Trophoblast cell (in vitro differentiated cells and primary cell): ENCODE measurements at regions not wholly inside any gene's neighbourhood (a gene's known extent, or its start where the extent isn't known, plus 50 kb on each side); places are given as distances from the start of the nearest gene placed in this dataset.

ENCODE experiments used
- DNase-seq, 2 donors: peaks; one replicate each; pipeline ENCODE4 v3.0.0-alpha.2; 2016
- H2AFZ ChIP-seq: 2 replicates; pipeline ENCODE4 v1.6.1; 2013; ENCODE audit warnings: low read length, moderate library complexity, mild to moderate bottlenecking; ENCODE audit not compliant: insufficient read depth, poor library complexity
- H2AK5ac ChIP-seq: 2 replicates; pipeline ENCODE4 v1.6.1; 2013; ENCODE audit warnings: mild to moderate bottlenecking, low read length
- H2BK120ac ChIP-seq: 2 replicates; pipeline ENCODE4 v1.6.1; 2013; ENCODE audit warnings: low read length, mild to moderate bottlenecking, moderate library complexity; ENCODE audit not compliant: insufficient read depth, poor library complexity
- H2BK12ac ChIP-seq: 2 replicates; pipeline ENCODE4 v1.6.1; 2013; ENCODE audit warnings: mild to moderate bottlenecking, low read length, moderate library complexity
- H2BK5ac ChIP-seq: 2 replicates; pipeline ENCODE4 v1.6.1; 2013; ENCODE audit warnings: low read length, low read depth, moderate library complexity, mild to moderate bottlenecking; ENCODE audit not compliant: poor library complexity
- H3K14ac ChIP-seq: 2 replicates; pipeline ENCODE4 v1.6.1; 2013; ENCODE audit warnings: mild to moderate bottlenecking, low read length
- H3K18ac ChIP-seq: 2 replicates; pipeline ENCODE4 v1.6.1; 2013; ENCODE audit warnings: mild to moderate bottlenecking, low read length
- H3K23ac ChIP-seq: 2 replicates; pipeline ENCODE4 v1.6.1; 2013; ENCODE audit warnings: low read length
- H3K27ac ChIP-seq: 2 replicates; pipeline ENCODE4 v1.5.1; 2013; ENCODE audit warnings: low read depth, mild to moderate bottlenecking, inconsistent platforms, low read length, moderate library complexity
- H3K27me3 ChIP-seq: 2 replicates; pipeline ENCODE4 v1.6.1; 2013; ENCODE audit warnings: inconsistent platforms, mild to moderate bottlenecking, low read length, moderate library complexity; ENCODE audit not compliant: insufficient read depth
- H3K36me3 ChIP-seq, 2 experiments: 1 replicate in 1 of 2; 2 replicates in 1 of 2; pipeline ENCODE4 v1.6.1; 2013; ENCODE audit warnings: low read length in 2 of 2, mild to moderate bottlenecking in 2 of 2, moderate library complexity in 1 of 2; ENCODE audit not compliant: insufficient read depth in 2 of 2, control insufficient read depth in 1 of 2
- H3K4ac ChIP-seq: 2 replicates; pipeline ENCODE4 v1.6.1; 2013; ENCODE audit warnings: low read depth, mild to moderate bottlenecking, low read length, moderate library complexity
- H3K4me1 ChIP-seq, 2 experiments: 1 replicate in 1 of 2; 2 replicates in 1 of 2; pipeline ENCODE4 v1.6.1; 2013; ENCODE audit warnings: low read length in 2 of 2, mild to moderate bottlenecking in 2 of 2, moderate library complexity in 1 of 2; ENCODE audit not compliant: insufficient read depth in 2 of 2, control insufficient read depth in 1 of 2
- H3K4me2 ChIP-seq: 2 replicates; pipeline ENCODE4 v1.6.1; 2013; ENCODE audit warnings: inconsistent platforms, mild to moderate bottlenecking, low read length, moderate library complexity
- H3K4me3 ChIP-seq: 2 replicates; pipeline ENCODE4 v1.5.1; 2013; ENCODE audit warnings: mild to moderate bottlenecking, low read depth, low read length, inconsistent platforms
- H3K79me1 ChIP-seq: one replicate; pipeline ENCODE4 v1.6.1; 2013; ENCODE audit warnings: low read length
- H3K79me2 ChIP-seq: 2 replicates; pipeline ENCODE4 v1.6.1; 2013; ENCODE audit warnings: low read length, mild to moderate bottlenecking; ENCODE audit not compliant: control insufficient read depth, insufficient read depth, poor library complexity
- H3K9ac ChIP-seq: 2 replicates; pipeline ENCODE4 v1.6.1; 2013; ENCODE audit warnings: mild to moderate bottlenecking, low read length
- H3K9me3 ChIP-seq: 2 replicates; pipeline ENCODE4 v1.6.1; 2013; ENCODE audit warnings: low read depth, mild to moderate bottlenecking, control low read depth, inconsistent platforms, low read length; ENCODE audit not compliant: insufficient read depth
- H4K12ac ChIP-seq: 2 replicates; pipeline ENCODE4 v1.6.1; 2013; ENCODE audit warnings: low read depth, mild to moderate bottlenecking, low read length, moderate library complexity
- H4K8ac ChIP-seq: 2 replicates; pipeline ENCODE4 v1.6.1; 2013; ENCODE audit warnings: low read depth, mild to moderate bottlenecking, low read length, moderate library complexity
- H4K91ac ChIP-seq: one replicate; pipeline ENCODE4 v1.6.1; 2013; ENCODE audit warnings: low read depth, mild to moderate bottlenecking, low read length, moderate library complexity
- WGBS: extraction: QIAGEN DNeasy Blood & Tissue Kit; methylation state at CpG from one replicate; pipeline ENCODE4 v1.1.7; 2013; ENCODE audit warnings: missing lambda C conversion rate; ENCODE audit not compliant: insufficient read length, insufficient coverage; ENCODE audit errors: extremely low coverage; 5-methylcytosine and 5-hydroxymethylcytosine counted together

DNA sequence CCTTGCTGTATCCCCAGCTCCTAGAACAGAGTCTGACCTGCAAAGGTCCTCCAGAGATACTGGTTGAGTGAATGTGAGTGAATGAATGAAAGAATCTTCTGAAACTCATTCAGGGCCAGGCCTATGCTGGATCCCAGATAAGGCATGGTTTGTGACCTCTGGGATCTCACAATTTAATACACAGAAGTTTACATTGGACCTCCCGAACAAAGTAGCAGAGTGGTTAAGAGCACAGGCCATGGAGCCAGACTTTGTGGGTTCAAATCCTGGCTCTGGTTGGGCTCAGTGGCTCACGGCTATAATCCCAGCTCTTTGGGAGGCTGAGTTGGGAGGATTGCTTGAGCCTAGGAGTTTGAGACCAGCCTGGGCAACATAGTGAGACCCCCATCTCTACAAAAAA is 50.8 kb upstream of the CTPS1 start:
- no peak overlapping the region for H3K9ac ChIP-seq
- no peak overlapping the region for H2AK5ac ChIP-seq
- no peak overlapping the region for H2AFZ ChIP-seq
- no peaks in the 10 kb centered on the region for H3K27me3 ChIP-seq
- H2BK120ac ChIP-seq, result no peak overlapping the region
- H3K9me3 ChIP-seq, result no peaks in the 10 kb centered on the region
- no peak for DNase-seq
- no peak overlapping the region for H2BK12ac ChIP-seq
- H3K18ac ChIP-seq, result no peak overlapping the region
- no peak overlapping the region for H4K8ac ChIP-seq
- no peak overlapping the region for H3K23ac ChIP-seq
- no peak overlapping the region for H3K14ac ChIP-seq
- H3K4me3 ChIP-seq, result no peak overlapping the region
- no CpG with 5 or more reads among the region's 2 CpGs for WGBS
- no peak overlapping the region for H4K12ac ChIP-seq
- no peak overlapping the region for H4K91ac ChIP-seq
- H3K4me2 ChIP-seq, result no peak overlapping the region
- no peak overlapping the region for H3K27ac ChIP-seq
- no peaks in the 10 kb centered on the region for H3K36me3 ChIP-seq
- H3K4me1 ChIP-seq, result peaks cover 3 to 8% of the 10 kb centered on the region in 2 experiments
- no peak overlapping the region for H2BK5ac ChIP-seq
- H3K79me1 ChIP-seq, result no peaks in the 10 kb centered on the region
- H3K4ac ChIP-seq, result no peak overlapping the region
- no peaks in the 10 kb centered on the region for H3K79me2 ChIP-seq

DNA sequence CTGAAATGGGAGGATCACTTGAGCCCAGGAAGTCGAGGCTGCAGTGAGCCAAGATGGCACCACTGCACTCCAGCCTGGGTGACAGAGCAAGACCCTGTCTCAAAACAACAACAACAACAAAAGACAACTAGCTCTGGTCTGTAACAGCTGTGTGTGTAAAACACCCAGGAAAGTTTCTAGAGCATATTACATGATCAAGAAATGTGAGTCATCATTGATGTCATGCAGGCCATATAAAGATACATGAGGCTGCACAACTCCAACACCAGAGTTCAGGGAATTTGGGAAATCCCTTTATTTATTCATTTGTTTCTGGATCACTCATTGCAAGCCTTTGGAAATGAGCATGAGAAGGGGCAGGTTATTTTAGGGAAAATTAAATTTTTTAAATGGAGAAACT is 50.3 kb upstream of the CTPS1 start:
- Histone ChIP-seq H2BK12ac (no peak overlapping the region), H2AFZ (no peak overlapping the region), H3K27ac (no peak overlapping the region), H4K12ac (no peak overlapping the region), H3K36me3 (no peaks in the 10 kb centered on the region), H3K4me3 (no peak overlapping the region), H3K27me3 (no peaks in the 10 kb centered on the region), H3K9me3 (no peaks in the 10 kb centered on the region), H3K14ac (no peak overlapping the region), H3K18ac (no peak overlapping the region), H2AK5ac (no peak overlapping the region), H2BK5ac (no peak overlapping the region), H3K4me2 (no peak overlapping the region), H4K8ac (no peak overlapping the region), H3K79me2 (no peaks in the 10 kb centered on the region), H3K4ac (no peak overlapping the region), H3K4me1 (peaks cover 3 to 8% of the 10 kb centered on the region in 2 experiments), H3K23ac (no peak overlapping the region), H4K91ac (no peak overlapping the region), H3K9ac (no peak overlapping the region), H3K79me1 (no peaks in the 10 kb centered on the region), H2BK120ac (no peak overlapping the region)
- no CpG with 5 or more reads among the region's 1 CpG for WGBS
- no peak for DNase-seq
